ENCODE measurements at regions not wholly inside any gene's neighbourhood (a gene's known extent, or its start where the extent isn't known, plus 50 kb on each side); places are given as distances from the start of the nearest gene placed in this dataset.
A peak's percentile ranks its signal among the peaks of the same experiment; 100 is the strongest.

DNA sequence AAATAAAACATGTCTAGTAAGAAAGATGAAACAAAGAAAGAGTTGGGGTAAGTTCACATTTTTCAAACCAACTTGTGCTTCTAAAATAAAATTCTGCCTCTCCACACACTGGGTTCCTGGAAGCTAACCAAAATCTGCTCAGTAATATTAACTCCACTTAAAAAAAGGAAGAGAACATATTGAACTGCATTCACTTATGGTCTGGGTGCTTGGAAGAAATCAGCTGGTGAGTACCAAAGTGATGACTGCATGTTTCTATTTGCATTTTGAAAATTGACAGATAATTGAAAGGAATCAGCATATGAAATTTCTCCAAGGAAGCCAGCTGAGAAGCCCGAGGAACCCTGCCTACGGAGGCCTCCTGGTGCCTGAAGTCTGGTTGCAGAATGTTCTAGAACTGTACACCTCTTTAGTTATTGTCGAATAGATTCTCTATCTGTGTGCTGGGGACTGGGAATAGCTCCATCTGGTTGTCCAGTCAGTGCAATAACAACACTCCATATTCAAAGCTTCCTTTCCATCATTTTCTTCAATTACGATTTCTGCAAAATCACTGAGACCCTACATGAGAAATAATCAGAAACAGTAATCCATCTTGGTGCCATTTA, 836.1 kb downstream of the VRK1 start:
- H3K36me3 Mint-ChIP-seq (ENCODE audit: low read depth): no peaks in the 10 kb centered on the region
- H3K4me1 Mint-ChIP-seq (ENCODE audit: low read depth): peaks cover 39% of the 10 kb centered on the region
- H3K27me3 Mint-ChIP-seq: no peaks in the 10 kb centered on the region
- DNase-seq: no peak
- H3K27ac Mint-ChIP-seq: no peak overlapping the region
- H3K9me3 Mint-ChIP-seq: no peaks in the 10 kb centered on the region
- no peak overlapping the region for H3K4me3 Mint-ChIP-seq

DNA sequence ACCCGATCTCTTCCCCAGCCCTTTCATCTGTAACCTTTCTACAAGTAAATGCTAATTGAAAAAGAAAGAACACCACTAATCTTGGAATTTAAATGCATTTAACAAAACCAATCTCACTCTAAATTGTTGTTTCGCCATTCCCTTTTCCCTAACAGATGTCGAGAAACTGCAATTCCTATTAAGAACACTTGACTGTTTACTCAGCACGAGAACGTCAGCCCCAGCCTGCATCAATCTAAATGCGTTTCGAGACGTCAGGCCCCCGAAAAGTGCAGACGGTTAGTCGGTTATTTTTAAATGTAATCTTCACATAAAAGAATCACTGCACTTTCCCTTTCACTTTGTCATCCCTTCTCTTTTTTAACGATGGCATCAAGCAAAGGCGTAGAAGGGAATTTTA, 837.6 kb downstream of the VRK1 start:
- no peak for DNase-seq
- Mint-ChIP-seq H3K27me3 (no peaks in the 10 kb centered on the region), H3K4me3 (peak overlapping the region; percentile 78), H3K27ac (peak overlapping the region; percentile 63), H3K9me3 (no peaks in the 10 kb centered on the region), H3K36me3 (ENCODE audit: low read depth) (no peaks in the 10 kb centered on the region), H3K4me1 (ENCODE audit: low read depth) (peaks cover 51% of the 10 kb centered on the region)

DNA sequence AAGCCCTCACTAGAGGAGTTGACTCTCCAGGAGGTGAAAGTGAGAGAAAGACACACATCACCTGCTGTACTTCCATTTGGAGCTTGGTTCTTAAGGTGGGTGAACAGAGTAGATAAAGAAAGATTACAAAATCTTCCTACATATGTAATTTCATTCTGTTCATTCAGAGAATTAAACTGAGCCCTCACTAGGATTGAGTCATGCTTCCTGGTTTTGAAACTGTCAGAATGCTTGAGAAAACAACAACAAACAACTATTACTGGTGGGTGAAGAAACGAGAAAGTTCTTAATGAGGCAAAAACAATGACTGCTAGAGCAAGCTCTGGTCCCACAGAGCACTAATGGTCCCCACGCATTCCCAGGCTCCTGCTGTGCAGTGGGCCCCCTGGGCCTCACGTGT, 841.7 kb downstream of the VRK1 start:
- H3K9me3 Mint-ChIP-seq: no peaks in the 10 kb centered on the region
- no peak for DNase-seq
- H3K36me3 Mint-ChIP-seq (ENCODE audit: low read depth): no peaks in the 10 kb centered on the region
- no peak overlapping the region for H3K4me3 Mint-ChIP-seq
- peaks cover 69% of the 10 kb centered on the region for H3K4me1 Mint-ChIP-seq (ENCODE audit: low read depth)
- peak overlapping the region; percentile 63 for H3K27ac Mint-ChIP-seq
- H3K27me3 Mint-ChIP-seq: no peaks in the 10 kb centered on the region

DNA sequence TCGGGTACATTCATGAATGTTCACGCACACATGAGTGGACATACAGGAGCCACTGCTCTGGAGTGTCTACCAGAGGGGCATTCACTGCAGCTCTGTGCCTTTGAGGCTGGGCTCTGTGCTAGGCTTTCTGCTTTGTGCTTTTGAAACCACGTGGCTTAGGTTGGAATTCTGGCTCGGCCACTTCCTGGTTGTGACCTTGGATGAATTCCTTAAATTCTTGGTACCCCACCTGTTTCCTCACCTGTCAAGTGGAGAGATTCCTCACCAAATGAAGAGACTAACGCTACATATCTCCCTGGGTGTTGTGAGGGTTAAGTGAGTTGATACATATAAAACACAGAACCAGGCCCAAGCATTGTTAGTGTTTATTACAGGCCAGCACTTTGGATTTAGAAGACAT, 842.8 kb downstream of the VRK1 start:
- H3K27me3 Mint-ChIP-seq: no peaks in the 10 kb centered on the region
- H3K4me1 Mint-ChIP-seq (ENCODE audit: low read depth): peaks cover 59% of the 10 kb centered on the region

DNA sequence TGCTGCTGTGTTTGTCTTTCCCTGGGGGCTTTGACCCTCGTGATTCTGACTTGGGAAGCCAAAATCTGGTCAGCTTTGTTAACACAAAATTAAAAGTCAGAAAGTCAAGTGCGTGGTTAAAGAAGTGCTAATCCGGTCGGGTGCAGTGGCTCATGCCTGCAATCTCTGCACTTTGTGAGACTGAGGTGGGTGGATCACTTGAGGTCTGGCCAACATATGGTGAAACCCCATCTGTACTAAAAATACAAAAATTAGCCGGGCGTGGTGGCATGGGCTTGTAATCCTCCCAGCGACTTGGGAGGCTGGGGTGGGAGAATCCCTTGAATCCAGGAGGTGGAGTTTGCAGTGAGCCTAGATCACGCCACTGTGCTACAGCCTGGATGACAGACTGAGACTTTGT, 844.6 kb downstream of the VRK1 start:
- H3K4me1 Mint-ChIP-seq (ENCODE audit: low read depth): peaks cover 52% of the 10 kb centered on the region
- no peak overlapping the region for H3K27ac Mint-ChIP-seq
- H3K9me3 Mint-ChIP-seq: no peaks in the 10 kb centered on the region
- H3K4me3 Mint-ChIP-seq: no peak overlapping the region
- DNase-seq: no peak
- no peaks in the 10 kb centered on the region for H3K27me3 Mint-ChIP-seq
- H3K36me3 Mint-ChIP-seq (ENCODE audit: low read depth): no peaks in the 10 kb centered on the region

More for the DNA sequence above, 842.8 kb downstream of the VRK1 start:
- DNase-seq: no peak
- no peak overlapping the region for H3K27ac Mint-ChIP-seq
- no peaks in the 10 kb centered on the region for H3K36me3 Mint-ChIP-seq (ENCODE audit: low read depth)
- no peaks in the 10 kb centered on the region for H3K9me3 Mint-ChIP-seq
- no peak overlapping the region for H3K4me3 Mint-ChIP-seq

DNA sequence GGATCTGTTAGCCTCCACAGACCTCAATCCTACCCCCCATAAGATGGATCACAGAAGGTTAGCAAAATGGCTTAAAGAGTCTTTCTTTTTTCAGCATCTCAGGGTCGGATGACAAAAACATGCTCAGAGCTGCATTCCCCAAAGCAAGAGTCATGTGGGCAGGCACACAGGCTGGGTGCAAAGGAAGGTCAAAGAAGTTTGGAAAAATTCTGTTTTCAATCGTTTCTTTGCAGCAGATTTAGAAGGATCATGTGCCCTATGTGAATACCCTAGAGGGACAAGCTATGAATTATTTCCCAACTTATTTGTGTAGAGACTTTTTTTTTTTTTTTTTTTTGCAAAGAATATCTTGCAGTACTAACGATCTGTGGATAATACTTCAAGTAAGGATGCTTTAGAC, 845.4 kb downstream of the VRK1 start:
- Mint-ChIP-seq H3K9me3 (no peaks in the 10 kb centered on the region), H3K27me3 (no peaks in the 10 kb centered on the region), H3K36me3 (ENCODE audit: low read depth) (no peaks in the 10 kb centered on the region), H3K27ac (no peak overlapping the region), H3K4me3 (no peak overlapping the region), H3K4me1 (ENCODE audit: low read depth) (peaks cover 45% of the 10 kb centered on the region)
- DNase-seq: no peak

DNA sequence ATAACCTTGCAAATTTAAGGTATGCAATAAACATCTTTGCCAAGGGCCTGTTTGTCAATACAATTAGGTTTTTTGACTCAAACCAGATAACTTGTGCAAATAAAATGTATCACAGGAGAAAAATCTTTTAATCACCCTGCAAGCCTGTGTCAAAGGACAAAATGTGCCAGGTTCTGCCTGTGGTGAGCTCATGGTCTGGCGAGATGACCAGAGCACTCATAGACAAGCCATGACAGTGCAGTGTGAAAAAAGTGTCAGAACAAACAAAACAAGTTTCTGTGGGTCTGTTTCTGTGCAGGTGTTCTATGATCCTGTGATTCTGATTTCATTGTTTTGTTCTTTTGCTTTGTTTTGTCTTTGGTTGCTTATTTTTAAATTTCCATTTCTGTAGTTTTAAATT, 847.2 kb downstream of the VRK1 start:
- no peaks in the 10 kb centered on the region for H3K36me3 Mint-ChIP-seq (ENCODE audit: low read depth)
- no peak overlapping the region for H3K27ac Mint-ChIP-seq

DNA sequence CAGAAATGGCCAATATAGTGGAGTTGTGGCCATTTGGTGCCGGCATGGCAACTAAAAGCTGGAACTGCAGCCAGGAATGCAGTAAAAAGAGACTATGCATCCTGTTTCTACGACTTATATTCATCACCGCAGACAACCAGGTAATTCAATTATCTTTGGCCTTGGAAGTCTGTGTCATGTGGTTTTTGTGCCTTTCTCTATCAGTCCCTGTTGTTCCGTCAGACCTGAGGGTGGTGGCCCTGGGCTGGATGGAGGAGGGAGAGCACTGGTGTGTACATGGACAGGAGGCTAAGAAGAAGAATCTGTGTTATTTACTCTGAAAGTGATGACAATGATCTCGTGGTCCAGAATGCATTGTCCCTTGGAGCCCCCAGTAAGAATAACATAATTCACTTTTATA, 852.6 kb downstream of the VRK1 start:
- no peaks in the 10 kb centered on the region for H3K36me3 Mint-ChIP-seq (ENCODE audit: low read depth)
- H3K4me3 Mint-ChIP-seq: no peak overlapping the region
- peaks cover 3% of the 10 kb centered on the region for H3K4me1 Mint-ChIP-seq (ENCODE audit: low read depth)
- no peaks in the 10 kb centered on the region for H3K9me3 Mint-ChIP-seq
- DNase-seq: no peak
- H3K27me3 Mint-ChIP-seq: no peaks in the 10 kb centered on the region
- H3K27ac Mint-ChIP-seq: no peak overlapping the region

More for the DNA sequence above, 847.2 kb downstream of the VRK1 start:
- no peak overlapping the region for H3K4me3 Mint-ChIP-seq
- H3K27me3 Mint-ChIP-seq: no peaks in the 10 kb centered on the region
- no peak for DNase-seq
- H3K4me1 Mint-ChIP-seq (ENCODE audit: low read depth): peaks cover 28% of the 10 kb centered on the region
- H3K9me3 Mint-ChIP-seq: no peaks in the 10 kb centered on the region

DNA sequence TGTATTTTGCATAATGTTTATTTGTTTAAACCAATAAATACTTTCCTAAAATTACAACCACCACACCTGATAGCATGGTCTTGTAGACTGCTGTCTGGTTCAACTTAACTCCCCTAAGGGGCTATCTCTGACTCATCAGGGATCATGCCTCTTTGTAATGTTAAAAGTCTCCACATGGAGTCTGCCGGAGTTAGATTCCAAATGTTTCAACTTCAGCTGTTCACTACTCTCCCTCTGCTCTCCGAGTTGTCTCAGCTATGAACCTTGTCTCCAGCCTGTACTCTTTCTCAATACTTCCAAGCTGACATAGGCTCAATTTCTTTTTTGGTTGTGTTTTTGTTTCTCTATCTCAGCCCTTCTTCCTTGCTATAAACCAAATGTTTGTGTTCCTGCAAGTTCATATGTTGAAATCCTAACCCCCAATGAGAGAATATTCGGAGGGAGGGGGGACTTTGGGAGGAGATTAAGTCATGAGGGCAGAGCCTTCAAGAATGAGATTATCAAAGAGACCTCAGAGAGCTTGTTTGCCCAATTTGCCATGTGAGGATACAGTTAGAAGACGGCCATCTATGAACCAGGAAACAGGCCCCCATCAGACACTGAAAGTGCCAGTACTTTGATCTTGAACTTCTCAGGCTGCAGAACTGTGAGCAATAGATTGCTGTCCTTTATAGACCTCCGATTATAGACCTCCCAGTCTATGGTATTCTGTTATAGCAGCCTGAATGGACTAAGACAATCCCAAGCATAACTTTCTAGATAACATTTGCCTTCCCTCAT, 858.2 kb downstream of the VRK1 start:
- no peak overlapping the region for H3K27ac Mint-ChIP-seq
- peaks cover 12% of the 10 kb centered on the region for H3K4me1 Mint-ChIP-seq (ENCODE audit: low read depth)
- no peak overlapping the region for H3K4me3 Mint-ChIP-seq
- H3K36me3 Mint-ChIP-seq (ENCODE audit: low read depth): no peaks in the 10 kb centered on the region
- no peaks in the 10 kb centered on the region for H3K27me3 Mint-ChIP-seq
- H3K9me3 Mint-ChIP-seq: no peaks in the 10 kb centered on the region
- DNase-seq: no peak

DNA sequence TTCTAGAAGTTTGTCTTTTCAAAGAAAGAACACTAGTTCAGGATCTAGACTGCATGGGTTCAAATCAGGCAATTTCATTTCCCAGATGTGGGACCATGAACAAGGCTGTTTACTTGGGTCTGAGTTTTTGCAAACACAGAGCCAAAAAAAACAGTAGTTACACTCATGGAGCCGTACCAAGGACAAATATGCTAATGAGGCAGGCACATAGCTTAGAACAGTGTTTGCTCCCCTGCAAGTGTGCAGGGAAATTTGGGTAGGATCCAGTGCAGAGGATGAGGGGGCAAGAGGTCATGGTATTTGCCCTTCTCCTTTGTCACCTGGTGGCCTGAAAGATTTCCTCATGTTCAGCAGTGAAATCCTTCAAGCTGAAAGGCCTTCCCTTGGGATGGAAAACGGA, 860.4 kb downstream of the VRK1 start:
- no peak for DNase-seq
- no peak overlapping the region for H3K27ac Mint-ChIP-seq

DNA sequence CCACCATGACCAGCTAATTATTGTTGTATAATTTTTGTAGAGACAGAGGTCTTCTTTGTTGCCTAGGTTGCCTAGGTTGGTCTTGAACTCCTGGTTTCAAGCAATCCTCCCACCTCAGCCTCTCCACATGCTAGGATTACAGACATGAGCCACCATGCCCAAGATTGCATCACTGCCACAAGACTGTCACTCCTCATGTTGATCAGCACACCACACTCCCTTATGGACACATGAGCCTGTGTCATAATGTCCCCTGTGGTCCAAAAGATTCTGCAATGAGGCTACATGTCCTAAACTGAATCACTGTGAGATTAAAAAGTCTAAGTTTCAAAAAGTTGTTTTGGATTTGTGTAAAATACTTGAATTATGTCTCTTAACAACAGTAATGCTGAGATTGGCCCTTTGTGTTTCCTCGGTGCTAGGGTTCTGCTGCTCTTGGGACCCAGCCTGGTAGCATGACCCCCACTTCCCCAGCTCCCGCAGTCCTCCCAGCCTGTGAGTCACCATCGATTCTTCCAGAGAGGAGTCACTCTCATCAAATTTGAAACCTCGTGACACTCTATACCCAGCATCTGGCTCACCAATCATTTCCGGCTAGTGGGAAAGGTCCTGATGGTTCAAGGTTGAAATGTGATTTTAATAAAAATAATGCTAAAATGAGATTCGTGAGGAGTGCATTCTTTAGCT, 890.9 kb downstream of the VRK1 start:
- Mint-ChIP-seq H3K4me3 (no peak overlapping the region), H3K27ac (no peak overlapping the region), H3K27me3 (no peaks in the 10 kb centered on the region), H3K9me3 (no peaks in the 10 kb centered on the region), H3K36me3 (ENCODE audit: low read depth) (no peaks in the 10 kb centered on the region), H3K4me1 (ENCODE audit: low read depth) (peaks cover 15% of the 10 kb centered on the region)
- no peak for DNase-seq

More for the DNA sequence above, 860.4 kb downstream of the VRK1 start:
- H3K36me3 Mint-ChIP-seq (ENCODE audit: low read depth): no peaks in the 10 kb centered on the region
- H3K9me3 Mint-ChIP-seq: no peaks in the 10 kb centered on the region
- peaks cover 12% of the 10 kb centered on the region for H3K4me1 Mint-ChIP-seq (ENCODE audit: low read depth)
- no peaks in the 10 kb centered on the region for H3K27me3 Mint-ChIP-seq
- no peak overlapping the region for H3K4me3 Mint-ChIP-seq

DNA sequence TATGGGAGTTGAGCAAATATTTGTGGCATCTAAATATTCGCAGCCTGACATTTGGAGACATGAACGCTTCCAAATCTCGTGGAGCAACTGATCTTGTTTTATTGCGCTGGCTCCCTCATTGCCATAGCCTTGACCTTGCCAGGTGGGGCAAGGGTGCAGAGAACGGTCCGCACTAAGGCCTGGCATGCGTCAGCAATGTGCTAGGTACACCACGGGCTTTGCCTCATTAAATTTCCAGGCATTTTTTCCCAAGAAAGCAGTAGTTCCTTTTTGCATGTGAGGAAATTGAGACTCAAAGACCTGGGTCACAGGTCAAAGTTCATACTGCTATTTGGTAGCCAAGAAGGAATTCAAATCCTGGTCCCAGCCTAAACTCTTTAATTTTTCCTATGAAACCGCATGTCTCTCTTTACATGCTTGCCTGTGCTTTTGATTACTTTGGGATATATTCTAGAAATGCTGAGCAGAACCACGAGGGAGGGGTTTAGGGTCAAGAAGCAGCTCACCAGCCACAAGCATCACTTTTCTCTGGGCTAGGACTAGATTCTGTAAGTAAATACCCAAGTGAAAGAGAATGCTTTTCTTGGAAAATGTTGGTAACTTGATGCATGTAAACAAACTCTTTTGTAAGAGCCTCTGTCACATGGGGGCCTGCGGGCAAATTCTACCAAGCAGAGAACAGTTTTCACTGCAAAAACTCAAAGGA, 891.6 kb downstream of the VRK1 start:
- Mint-ChIP-seq H3K27me3 (no peaks in the 10 kb centered on the region), H3K27ac (no peak overlapping the region), H3K4me1 (ENCODE audit: low read depth) (peaks cover 15% of the 10 kb centered on the region), H3K4me3 (no peak overlapping the region), H3K36me3 (ENCODE audit: low read depth) (no peaks in the 10 kb centered on the region), H3K9me3 (no peaks in the 10 kb centered on the region)
- no peak for DNase-seq

DNA sequence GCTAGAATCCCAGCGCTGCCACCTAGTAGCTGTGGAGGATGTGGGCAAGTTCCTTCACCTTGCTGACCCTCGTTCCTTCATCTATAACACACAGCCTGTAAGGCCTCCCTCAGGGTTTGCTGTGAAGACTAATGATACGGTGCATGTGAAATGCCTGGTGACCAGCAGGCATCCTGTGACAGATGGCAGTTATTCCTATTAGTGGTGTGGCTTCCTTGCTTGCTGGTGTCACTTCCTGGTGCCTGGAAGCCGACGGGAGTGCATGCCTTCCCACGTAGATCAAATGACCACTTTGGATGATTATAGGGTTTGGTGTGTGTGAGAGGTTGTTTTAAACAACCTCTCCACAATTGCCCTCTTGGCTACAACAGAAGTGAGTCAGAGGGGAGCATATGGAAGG, 894.9 kb downstream of the VRK1 start:
- no peak overlapping the region for H3K4me3 Mint-ChIP-seq
- H3K27me3 Mint-ChIP-seq: no peaks in the 10 kb centered on the region
- H3K36me3 Mint-ChIP-seq (ENCODE audit: low read depth): no peaks in the 10 kb centered on the region
- no peaks in the 10 kb centered on the region for H3K9me3 Mint-ChIP-seq
- peaks cover 7% of the 10 kb centered on the region for H3K4me1 Mint-ChIP-seq (ENCODE audit: low read depth)
- H3K27ac Mint-ChIP-seq: no peak overlapping the region
- no peak for DNase-seq

DNA sequence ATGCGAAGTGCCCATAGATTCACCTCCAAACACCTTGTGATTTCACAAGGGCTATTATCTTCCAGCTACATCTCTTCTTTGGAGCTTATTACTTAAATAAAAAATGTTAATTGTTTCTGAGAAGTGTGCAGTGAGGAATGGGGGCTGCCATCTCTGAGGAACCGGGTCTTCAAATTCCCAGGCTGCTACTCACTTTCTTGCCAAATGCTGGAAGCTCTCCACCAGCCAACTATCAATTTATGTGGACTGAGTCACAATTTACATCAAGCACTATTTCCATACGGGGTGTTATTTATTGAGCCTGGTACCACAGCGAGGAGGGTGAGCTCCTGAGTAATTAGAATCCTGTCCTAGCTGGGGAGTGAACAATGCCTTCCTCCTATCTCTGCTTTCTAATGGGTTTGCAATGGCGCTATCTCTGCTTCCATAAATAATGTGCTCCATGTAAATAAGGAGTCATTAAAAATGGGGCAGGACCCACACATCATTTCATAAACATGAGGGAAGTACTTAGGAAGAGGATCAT, 898.3 kb downstream of the VRK1 start:
- H3K27me3 Mint-ChIP-seq: no peaks in the 10 kb centered on the region
- no peaks in the 10 kb centered on the region for H3K36me3 Mint-ChIP-seq (ENCODE audit: low read depth)
- DNase-seq: no peak
- H3K9me3 Mint-ChIP-seq: peaks cover 5% of the 10 kb centered on the region
- no peak overlapping the region for H3K27ac Mint-ChIP-seq
- H3K4me3 Mint-ChIP-seq: no peak overlapping the region
- H3K4me1 Mint-ChIP-seq (ENCODE audit: low read depth): peaks cover 28% of the 10 kb centered on the region
